ENCODE measurements at regions not wholly inside any gene's neighbourhood (a gene's known extent, or its start where the extent isn't known, plus 50 kb on each side); places are given as distances from the start of the nearest gene placed in this dataset.

DNA sequence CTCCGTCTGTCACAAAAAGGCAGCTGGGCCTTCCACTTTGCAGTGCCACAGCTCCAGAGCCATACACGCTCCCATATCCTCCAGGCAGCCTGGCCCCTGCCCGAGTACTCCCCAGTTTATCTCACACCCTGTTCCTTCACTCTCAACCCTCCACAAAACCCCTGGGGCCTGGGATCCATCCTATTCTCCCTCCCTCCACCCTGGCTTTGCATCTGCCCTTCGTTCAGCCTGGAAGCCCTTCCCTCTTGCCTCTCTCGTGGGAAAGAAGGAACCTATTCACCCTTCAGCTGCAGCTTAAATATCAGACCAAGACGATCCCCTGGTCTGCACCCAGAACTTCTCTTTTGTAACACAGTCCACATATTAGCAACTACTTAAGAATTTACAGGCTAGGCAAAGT lies 56.7 kb downstream of the CAMK2N1 start:
- Histone ChIP-seq H3K4me1 (no peaks in the 10 kb centered on the region), H3K27ac (no peak overlapping the region), H3F3A (ENCODE audit: low read depth) (no peaks in the 10 kb centered on the region), H3K36me3 (no peaks in the 10 kb centered on the region), H3K4me2 (no peak overlapping the region), H4K20me1 (ENCODE audit: low read depth) (no peaks in the 10 kb centered on the region), H3K27me3 (peaks cover 4% of the 10 kb centered on the region), H3K4me3 (no peak overlapping the region), H2AFZ (replicated peaks) (no peak overlapping the region), H3K79me2 (ENCODE audit: low read depth) (no peaks in the 10 kb centered on the region), H3K9ac (no peak overlapping the region), H3K9me3 (ENCODE audit: low read depth) (peaks cover 10% of the 10 kb centered on the region)
- no peaks in the 10 kb centered on the region for H3K4me1 Mint-ChIP-seq
- H3K9me3 Mint-ChIP-seq, result peaks cover 5% of the 10 kb centered on the region
- H3K36me3 Mint-ChIP-seq, result no peaks in the 10 kb centered on the region
- peak overlapping the region; percentile 70 for H3K27ac Mint-ChIP-seq
- no peak for DNase-seq (ENCODE audit: low spot score)
- H3K27me3 Mint-ChIP-seq (ENCODE audit: insufficient read depth, low read depth), result peaks cover 9% of the 10 kb centered on the region
- no peak overlapping the region for H3K4me3 Mint-ChIP-seq
- TF ChIP-seq EZH2 (IDR thresholded peaks at IDR 0.05) (no peak), EZH2phosphoT487 (IDR thresholded peaks at IDR 0.05) (no peak)
- TF ChIP-seq, protein P1, sequence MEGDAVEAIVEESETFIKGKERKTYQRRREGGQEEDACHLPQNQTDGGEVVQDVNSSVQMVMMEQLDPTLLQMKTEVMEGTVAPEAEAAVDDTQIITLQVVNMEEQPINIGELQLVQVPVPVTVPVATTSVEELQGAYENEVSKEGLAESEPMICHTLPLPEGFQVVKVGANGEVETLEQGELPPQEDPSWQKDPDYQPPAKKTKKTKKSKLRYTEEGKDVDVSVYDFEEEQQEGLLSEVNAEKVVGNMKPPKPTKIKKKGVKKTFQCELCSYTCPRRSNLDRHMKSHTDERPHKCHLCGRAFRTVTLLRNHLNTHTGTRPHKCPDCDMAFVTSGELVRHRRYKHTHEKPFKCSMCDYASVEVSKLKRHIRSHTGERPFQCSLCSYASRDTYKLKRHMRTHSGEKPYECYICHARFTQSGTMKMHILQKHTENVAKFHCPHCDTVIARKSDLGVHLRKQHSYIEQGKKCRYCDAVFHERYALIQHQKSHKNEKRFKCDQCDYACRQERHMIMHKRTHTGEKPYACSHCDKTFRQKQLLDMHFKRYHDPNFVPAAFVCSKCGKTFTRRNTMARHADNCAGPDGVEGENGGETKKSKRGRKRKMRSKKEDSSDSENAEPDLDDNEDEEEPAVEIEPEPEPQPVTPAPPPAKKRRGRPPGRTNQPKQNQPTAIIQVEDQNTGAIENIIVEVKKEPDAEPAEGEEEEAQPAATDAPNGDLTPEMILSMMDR (IDR thresholded peaks at IDR 0.05), result no peak

DNA sequence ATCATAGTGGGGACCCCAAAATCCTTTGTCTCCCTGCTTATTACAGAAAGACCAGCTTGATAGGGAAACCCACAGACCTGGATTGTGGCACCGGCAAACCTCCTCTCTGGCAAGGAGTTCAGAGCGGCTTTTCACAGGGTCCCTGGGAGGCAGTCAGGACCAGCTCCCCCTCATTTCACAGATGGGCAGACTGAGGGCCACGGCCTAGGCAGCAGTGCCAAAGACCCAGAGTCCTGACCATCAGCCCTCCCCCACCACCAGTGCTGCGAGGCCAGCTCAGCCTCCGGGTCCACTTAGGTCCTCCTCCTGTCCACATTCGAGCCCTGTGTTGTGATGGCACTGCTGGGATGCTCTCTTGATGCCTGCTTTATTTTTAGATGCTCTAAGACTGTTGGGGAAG lies 57.2 kb downstream of the CAMK2N1 start:
- peaks cover 5% of the 10 kb centered on the region for H3K27me3 Mint-ChIP-seq (ENCODE audit: insufficient read depth, low read depth)
- no peak for DNase-seq (ENCODE audit: low spot score)

DNA sequence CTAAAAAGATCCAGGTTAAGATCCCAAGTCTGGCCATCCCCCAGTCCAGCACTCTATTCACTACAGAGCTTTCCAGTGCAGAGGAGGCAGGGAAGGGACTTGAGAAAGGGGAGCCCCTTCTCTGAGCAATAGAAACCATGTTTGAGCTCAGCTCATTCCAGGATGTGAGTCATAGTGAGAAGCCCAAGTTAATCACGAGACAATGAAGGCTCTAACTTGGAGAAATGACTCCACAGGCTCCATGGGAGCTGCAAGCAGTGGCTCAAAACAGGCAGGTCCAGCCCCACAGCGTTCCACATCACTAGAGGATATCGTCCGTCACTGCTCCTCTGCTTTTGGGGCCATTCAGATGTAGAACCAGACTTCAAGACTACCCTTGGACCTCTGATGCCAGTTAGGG lies 59.1 kb downstream of the CAMK2N1 start:
- no peak for DNase-seq (ENCODE audit: low spot score)
- H3K4me3 Mint-ChIP-seq, result no peak overlapping the region
- Histone ChIP-seq H3K4me2 (no peak overlapping the region), H3K4me3 (no peak overlapping the region), H4K20me1 (ENCODE audit: low read depth) (no peaks in the 10 kb centered on the region), H3K4me1 (no peaks in the 10 kb centered on the region), H3K27ac (no peak overlapping the region), H3K27me3 (peaks cover 18% of the 10 kb centered on the region), H3K9me3 (ENCODE audit: low read depth) (peaks cover 19% of the 10 kb centered on the region), H2AFZ (replicated peaks) (no peak overlapping the region), H3K36me3 (no peaks in the 10 kb centered on the region), H3F3A (ENCODE audit: low read depth) (no peaks in the 10 kb centered on the region), H3K79me2 (ENCODE audit: low read depth) (no peaks in the 10 kb centered on the region), H3K9ac (no peak overlapping the region)
- TF ChIP-seq EZH2 (IDR thresholded peaks at IDR 0.05), result no peak
- TF ChIP-seq, protein P1 (IDR thresholded peaks at IDR 0.05), result no peak
- TF ChIP-seq EZH2phosphoT487 (IDR thresholded peaks at IDR 0.05), result no peak
- no peak overlapping the region for H3K27ac Mint-ChIP-seq
- H3K27me3 Mint-ChIP-seq (ENCODE audit: insufficient read depth, low read depth), result peaks cover 6% of the 10 kb centered on the region
- H3K4me1 Mint-ChIP-seq, result no peaks in the 10 kb centered on the region
- peaks cover 16% of the 10 kb centered on the region for H3K9me3 Mint-ChIP-seq
- no peaks in the 10 kb centered on the region for H3K36me3 Mint-ChIP-seq

More for the DNA sequence above, 57.2 kb downstream of the CAMK2N1 start:
- no peaks in the 10 kb centered on the region for H3F3A ChIP-seq (ENCODE audit: low read depth)
- TF ChIP-seq EZH2 (IDR thresholded peaks at IDR 0.05) (no peak), EZH2phosphoT487 (IDR thresholded peaks at IDR 0.05) (no peak)
- TF ChIP-seq, protein P1 (IDR thresholded peaks at IDR 0.05), result no peak
- H3K4me2 ChIP-seq, result no peak overlapping the region
- H3K9me3 Mint-ChIP-seq, result peaks cover 5% of the 10 kb centered on the region
- no peak overlapping the region for H3K4me3 ChIP-seq
- H3K27ac ChIP-seq, result no peak overlapping the region
- peaks cover 8% of the 10 kb centered on the region for H3K27me3 ChIP-seq
- H3K79me2 ChIP-seq (ENCODE audit: low read depth), result no peaks in the 10 kb centered on the region
- H3K4me1 ChIP-seq, result no peaks in the 10 kb centered on the region
- H3K9me3 ChIP-seq (ENCODE audit: low read depth), result peaks cover 10% of the 10 kb centered on the region
- H3K36me3 ChIP-seq, result no peaks in the 10 kb centered on the region
- H3K4me3 Mint-ChIP-seq, result no peak overlapping the region
- peak overlapping the region; percentile 70 for H3K27ac Mint-ChIP-seq
- no peaks in the 10 kb centered on the region for H3K36me3 Mint-ChIP-seq
- no peak overlapping the region for H3K9ac ChIP-seq
- H4K20me1 ChIP-seq (ENCODE audit: low read depth), result no peaks in the 10 kb centered on the region
- H2AFZ ChIP-seq (replicated peaks), result no peak overlapping the region
- H3K4me1 Mint-ChIP-seq, result no peaks in the 10 kb centered on the region
